SK-N-SH treated with all-trans-retinoic acid at 6 μM for 48 hours (cell line): ENCODE measurements at regions not wholly inside any gene's neighbourhood (a gene's known extent, or its start where the extent isn't known, plus 50 kb on each side); places are given as distances from the start of the nearest gene placed in this dataset.

Source experiments
- ARNTL ChIP-seq: fragments of 450-650 bp; formaldehyde crosslinking; IDR thresholded peaks from 2 replicates; pipeline ENCODE4 v1.5.0; 2020; ENCODE audit warnings: low read depth, mild to moderate bottlenecking, moderate library complexity, borderline replicate concordance
- ESRRG ChIP-seq: fragments of 250-450 bp; sonication (Bioruptor Pico); IDR thresholded peaks from 2 replicates; pipeline ENCODE4 v1.6.1; 2021; ENCODE audit warnings: mild to moderate bottlenecking
- GLIS3 ChIP-seq: fragments of 250-450 bp; sonication (Bioruptor Pico); IDR thresholded peaks from 2 replicates; pipeline ENCODE4 v1.5.0; 2020; ENCODE audit warnings: mild to moderate bottlenecking, moderate library complexity
- ZFP30 ChIP-seq: fragments of 450-650 bp; formaldehyde crosslinking; IDR thresholded peaks from 2 replicates; pipeline ENCODE4 v1.5.0; 2022; ENCODE audit warnings: mild to moderate bottlenecking, moderate library complexity
- TF ChIP-seq, protein P1 (sequence below): fragments of 250-450 bp; sonication (Bioruptor Pico); IDR thresholded peaks from 2 replicates; pipeline ENCODE4 v1.8.0; 2020; ENCODE audit warnings: mild to moderate bottlenecking, moderate library complexity, borderline replicate concordance

DNA sequence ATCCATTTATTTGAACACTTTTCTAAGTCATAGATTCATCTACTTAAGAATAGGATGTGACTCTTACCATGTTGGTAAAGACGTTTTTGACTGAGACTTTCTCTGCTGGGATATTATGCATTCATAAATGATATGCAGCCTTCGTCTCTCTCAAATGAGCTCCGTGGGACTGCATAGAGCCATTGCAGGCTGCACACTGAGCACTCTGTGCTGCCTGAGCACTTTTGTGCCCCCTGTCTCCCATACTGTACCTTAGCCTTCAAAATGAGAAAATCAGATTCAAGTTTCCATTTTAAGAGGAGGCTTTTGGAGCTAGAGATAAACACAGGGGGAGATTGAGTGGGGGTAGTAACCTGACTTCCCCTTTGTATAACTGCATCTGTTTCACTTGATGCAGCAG is 433.6 kb downstream of the ZIC3 start:
- TF ChIP-seq ESRRG = no peak
- TF ChIP-seq ARNTL (CRISPR knock-in tag) = no peak
- TF ChIP-seq, protein P1, sequence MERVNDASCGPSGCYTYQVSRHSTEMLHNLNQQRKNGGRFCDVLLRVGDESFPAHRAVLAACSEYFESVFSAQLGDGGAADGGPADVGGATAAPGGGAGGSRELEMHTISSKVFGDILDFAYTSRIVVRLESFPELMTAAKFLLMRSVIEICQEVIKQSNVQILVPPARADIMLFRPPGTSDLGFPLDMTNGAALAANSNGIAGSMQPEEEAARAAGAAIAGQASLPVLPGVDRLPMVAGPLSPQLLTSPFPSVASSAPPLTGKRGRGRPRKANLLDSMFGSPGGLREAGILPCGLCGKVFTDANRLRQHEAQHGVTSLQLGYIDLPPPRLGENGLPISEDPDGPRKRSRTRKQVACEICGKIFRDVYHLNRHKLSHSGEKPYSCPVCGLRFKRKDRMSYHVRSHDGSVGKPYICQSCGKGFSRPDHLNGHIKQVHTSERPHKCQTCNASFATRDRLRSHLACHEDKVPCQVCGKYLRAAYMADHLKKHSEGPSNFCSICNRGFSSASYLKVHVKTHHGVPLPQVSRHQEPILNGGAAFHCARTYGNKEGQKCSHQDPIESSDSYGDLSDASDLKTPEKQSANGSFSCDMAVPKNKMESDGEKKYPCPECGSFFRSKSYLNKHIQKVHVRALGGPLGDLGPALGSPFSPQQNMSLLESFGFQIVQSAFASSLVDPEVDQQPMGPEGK = no peak
- TF ChIP-seq ZFP30 (CRISPR knock-in tag) = no peak
- TF ChIP-seq GLIS3 (CRISPR knock-in tag) = no peak
